Right atrium auricular region (tissue), 2 donors: ENCODE measurements at regions not wholly inside any gene's neighbourhood (a gene's known extent, or its start where the extent isn't known, plus 50 kb on each side); places are given as distances from the start of the nearest gene placed in this dataset.

ENCODE experiments used
- DNase-seq: peaks from one replicate; pipeline ENCODE4 v3.0.0-alpha.2; 2019; ENCODE audit warnings: low spot score
- H3K27ac ChIP-seq, 2 donors: fragments of 200-600 bp; sonication (generic); 1 replicate in 1 of 2; 2 replicates in 1 of 2; pipeline ENCODE4 v1.5.1; 2016 to 2019
- H3K27me3 ChIP-seq, 2 donors: fragments of 200-600 bp; sonication (generic); one replicate each; pipeline versions ENCODE4 v1.5.1 to v1.6.0; 2017 to 2019
- H3K36me3 ChIP-seq: fragments of 200-600 bp; sonication (generic); one replicate; pipeline ENCODE4 v1.5.1; 2016
- H3K4me1 ChIP-seq, 2 donors: fragments of 200-600 bp; sonication (generic); one replicate each; pipeline versions ENCODE4 v1.5.1 to v1.6.0; 2017 to 2019
- H3K4me3 ChIP-seq, 2 donors: fragments of 200-600 bp; sonication (generic); 1 replicate in 1 of 2; 2 replicates in 1 of 2; pipeline ENCODE4 v1.5.1; 2017 to 2019; ENCODE audit warnings: mild to moderate bottlenecking in 1 of 2, moderate library complexity in 1 of 2
- H3K9me3 ChIP-seq, 2 donors: fragments of 200-600 bp; sonication (generic); one replicate each; pipeline ENCODE4 v1.5.1; 2019
- TF ChIP-seq, protein P1 (sequence below), 2 donors: fragments of 200-600 bp; sonication (generic); IDR thresholded peaks; one replicate each; pipeline ENCODE4 v1.5.1; 2019; ENCODE audit warnings: antibody characterized with exemption in 2 of 2

DNA sequence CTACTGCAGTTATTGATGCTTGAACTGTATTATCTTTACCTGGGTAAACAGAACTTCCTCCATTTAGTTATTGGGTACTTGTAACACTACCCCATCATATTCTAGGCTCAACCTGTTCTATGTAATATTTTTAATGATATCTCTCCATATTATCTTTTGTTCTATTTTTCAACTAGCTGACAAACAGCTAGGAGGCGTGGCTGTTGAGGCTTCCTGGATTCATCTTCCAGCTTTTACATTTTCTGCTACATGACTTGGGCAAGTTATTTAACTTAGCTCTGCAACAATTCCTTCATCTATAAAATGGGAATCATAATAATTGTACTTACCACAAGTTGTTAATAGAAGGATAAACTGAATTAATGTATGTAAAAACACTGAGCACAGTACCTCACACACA is 349.3 kb downstream of the PTTG2 start:
- Histone ChIP-seq H3K9me3 (no peaks in the 10 kb centered on the region), H3K36me3 (no peaks in the 10 kb centered on the region), H3K4me3 (no peak overlapping the region), H3K27ac (no peak overlapping the region), H3K4me1 (peaks cover 0 to 6% of the 10 kb centered on the region in 2 donors), H3K27me3 (no peaks in the 10 kb centered on the region)
- DNase-seq = no peak
- TF ChIP-seq, protein P1, sequence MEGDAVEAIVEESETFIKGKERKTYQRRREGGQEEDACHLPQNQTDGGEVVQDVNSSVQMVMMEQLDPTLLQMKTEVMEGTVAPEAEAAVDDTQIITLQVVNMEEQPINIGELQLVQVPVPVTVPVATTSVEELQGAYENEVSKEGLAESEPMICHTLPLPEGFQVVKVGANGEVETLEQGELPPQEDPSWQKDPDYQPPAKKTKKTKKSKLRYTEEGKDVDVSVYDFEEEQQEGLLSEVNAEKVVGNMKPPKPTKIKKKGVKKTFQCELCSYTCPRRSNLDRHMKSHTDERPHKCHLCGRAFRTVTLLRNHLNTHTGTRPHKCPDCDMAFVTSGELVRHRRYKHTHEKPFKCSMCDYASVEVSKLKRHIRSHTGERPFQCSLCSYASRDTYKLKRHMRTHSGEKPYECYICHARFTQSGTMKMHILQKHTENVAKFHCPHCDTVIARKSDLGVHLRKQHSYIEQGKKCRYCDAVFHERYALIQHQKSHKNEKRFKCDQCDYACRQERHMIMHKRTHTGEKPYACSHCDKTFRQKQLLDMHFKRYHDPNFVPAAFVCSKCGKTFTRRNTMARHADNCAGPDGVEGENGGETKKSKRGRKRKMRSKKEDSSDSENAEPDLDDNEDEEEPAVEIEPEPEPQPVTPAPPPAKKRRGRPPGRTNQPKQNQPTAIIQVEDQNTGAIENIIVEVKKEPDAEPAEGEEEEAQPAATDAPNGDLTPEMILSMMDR (IDR thresholded peaks at IDR 0.05) = no peak

DNA sequence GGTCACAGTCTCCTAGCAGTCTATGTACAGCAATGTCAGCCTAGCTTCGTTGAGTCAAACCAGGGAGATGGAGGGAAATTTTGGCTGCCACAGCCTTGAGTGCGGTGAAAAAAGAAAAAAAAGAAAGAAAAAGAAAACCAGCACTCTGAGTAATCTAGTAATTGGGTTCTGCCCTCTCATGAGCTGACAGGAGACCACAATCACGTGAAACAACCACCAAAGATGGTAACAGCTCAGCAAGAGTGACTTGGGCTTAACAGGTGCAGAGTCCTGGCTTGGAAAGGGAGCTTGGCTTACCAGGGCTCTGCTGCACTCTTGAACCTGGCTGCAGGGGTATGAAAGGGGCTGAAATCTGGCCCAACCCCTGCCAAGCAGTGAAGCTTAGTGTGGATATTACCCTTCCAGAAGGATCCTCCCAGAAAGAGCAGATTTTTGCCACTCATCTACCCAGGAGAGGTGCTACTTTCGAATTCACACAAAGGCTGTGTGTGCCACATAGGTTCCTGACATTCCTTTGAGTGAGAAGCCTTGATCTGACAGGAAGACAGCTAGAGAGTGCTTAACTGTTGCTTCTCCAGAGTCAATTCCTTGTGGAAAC is 350.3 kb downstream of the PTTG2 start:
- Histone ChIP-seq H3K4me1 (peaks cover 0 to 6% of the 10 kb centered on the region in 2 donors), H3K36me3 (no peaks in the 10 kb centered on the region), H3K27me3 (no peaks in the 10 kb centered on the region), H3K27ac (no peak overlapping the region), H3K4me3 (no peak overlapping the region), H3K9me3 (no peaks in the 10 kb centered on the region)
- TF ChIP-seq, protein P1 (IDR thresholded peaks at IDR 0.05) = no peak
- no peak for DNase-seq

DNA sequence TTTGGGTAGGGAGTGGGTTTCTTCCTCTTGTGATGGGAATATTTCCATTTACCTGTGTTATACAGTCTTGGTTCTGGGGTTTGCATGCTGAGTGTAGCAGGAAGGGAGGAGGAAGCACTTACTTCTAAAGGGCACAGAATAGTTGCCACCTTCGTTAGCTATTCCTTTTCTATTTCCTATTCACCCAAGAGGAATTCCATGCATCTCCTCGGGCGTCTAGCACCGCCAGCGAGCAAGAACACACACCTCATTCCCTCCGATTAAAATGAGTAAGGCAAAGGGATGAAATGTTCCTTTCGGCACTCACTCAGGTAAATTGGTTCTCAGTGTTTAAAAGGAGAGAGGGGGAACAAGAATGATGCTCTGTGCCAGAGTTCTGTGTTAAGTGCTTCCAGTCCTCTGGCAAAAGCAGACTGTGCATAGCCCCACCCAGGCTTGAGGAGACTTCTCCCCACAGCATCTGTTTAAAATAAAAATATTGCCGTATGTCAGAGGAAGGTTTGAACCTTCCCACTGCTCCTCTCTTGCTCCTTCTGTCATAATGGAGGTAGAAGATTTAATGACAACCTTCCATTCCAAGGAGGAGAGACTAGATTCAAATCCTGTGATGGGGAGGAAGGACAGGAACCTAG is 351.4 kb downstream of the PTTG2 start:
- TF ChIP-seq, protein P1 (IDR thresholded peaks at IDR 0.05) = no peak
- H3K4me1 ChIP-seq = peaks cover 0 to 6% of the 10 kb centered on the region in 2 donors

DNA sequence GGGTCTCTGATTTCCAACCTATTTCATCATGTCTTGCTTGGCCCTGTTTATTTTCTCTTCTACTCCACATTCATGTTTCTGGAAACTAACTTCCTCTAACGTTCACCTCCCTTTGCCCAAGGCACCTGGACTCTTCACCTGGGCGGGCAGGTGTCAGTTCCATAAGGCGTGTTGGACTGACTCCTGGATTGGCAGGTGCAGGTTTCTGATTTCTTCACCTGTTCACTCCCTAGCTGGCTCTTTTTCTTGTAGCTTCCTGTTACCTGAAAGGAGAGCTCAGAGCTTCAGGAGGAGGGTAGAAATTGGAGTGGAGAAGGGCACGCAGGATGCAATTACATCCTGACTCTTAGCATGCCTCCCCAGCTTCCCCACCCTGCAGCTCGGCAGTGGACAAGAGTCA is 350.8 kb upstream of the KLF3 start:
- Histone ChIP-seq H3K36me3 (no peaks in the 10 kb centered on the region), H3K4me3 (no peak overlapping the region), H3K9me3 (no peaks in the 10 kb centered on the region), H3K27ac (no peak overlapping the region), H3K4me1 (peaks cover 0 to 7% of the 10 kb centered on the region in 2 donors), H3K27me3 (no peaks in the 10 kb centered on the region)
- DNase-seq = no peak
- TF ChIP-seq, protein P1 (IDR thresholded peaks at IDR 0.05) = no peak

More for the DNA sequence above, 351.4 kb downstream of the PTTG2 start:
- no peaks in the 10 kb centered on the region for H3K9me3 ChIP-seq
- H3K27me3 ChIP-seq = no peaks in the 10 kb centered on the region
- H3K27ac ChIP-seq = no peak overlapping the region
- no peak overlapping the region for H3K4me3 ChIP-seq
- H3K36me3 ChIP-seq = no peaks in the 10 kb centered on the region
- no peak for DNase-seq

DNA sequence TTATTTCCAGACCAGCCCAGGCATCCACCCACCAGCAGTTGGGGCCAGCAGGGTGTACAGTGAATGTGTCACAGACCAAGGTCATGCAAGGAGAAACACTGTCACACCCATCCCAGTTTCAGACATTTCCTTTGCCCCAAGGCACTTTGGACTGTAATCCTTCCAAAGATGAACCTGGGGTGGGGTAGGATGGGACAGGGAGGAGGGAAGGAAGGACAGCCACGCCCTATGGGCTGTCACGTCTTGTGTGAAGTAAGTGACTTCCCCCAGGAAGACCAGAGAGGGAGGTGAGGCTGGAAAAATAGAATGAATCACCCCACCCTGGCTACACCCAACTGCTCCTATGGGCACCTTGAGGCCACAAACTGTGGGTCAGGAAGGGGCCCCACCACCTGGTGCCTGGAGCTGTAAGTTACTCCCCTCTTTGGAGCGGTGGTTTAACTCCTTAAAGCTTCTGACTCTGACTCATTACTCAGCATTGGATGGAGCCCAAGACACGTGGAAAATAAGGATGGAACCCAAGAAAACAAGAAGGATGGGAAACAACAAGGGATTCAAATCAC is 349.9 kb upstream of the KLF3 start:
- Histone ChIP-seq H3K4me1 (peaks cover 0 to 13% of the 10 kb centered on the region in 2 donors), H3K27me3 (no peaks in the 10 kb centered on the region), H3K4me3 (no peak overlapping the region), H3K27ac (no peak overlapping the region), H3K36me3 (no peaks in the 10 kb centered on the region), H3K9me3 (no peaks in the 10 kb centered on the region)
- no peak for DNase-seq
- TF ChIP-seq, protein P1 (IDR thresholded peaks at IDR 0.05) = no peak
